ENCODE measurements at regions not wholly inside any gene's neighbourhood (a gene's known extent, or its start where the extent isn't known, plus 50 kb on each side); places are given as distances from the start of the nearest gene placed in this dataset.

GRCh38 chr2:59974051-59974766 is 579.2 kb downstream of the BCL11A start:
- H3K9me2 ChIP-seq (ENCODE audit: insufficient read depth, low read length) = no peaks in the 10 kb centered on the region
- no peak overlapping the region for H2AFZ ChIP-seq (ENCODE audit: low read depth, low read length)
- H3K9me3 ChIP-seq (ENCODE audit: low read length) = no peaks in the 10 kb centered on the region
- H3K36me3 ChIP-seq (ENCODE audit: insufficient read depth, low read length) = no peaks in the 10 kb centered on the region
- H3F3A ChIP-seq (ENCODE audit: insufficient read depth, low read length, poor library complexity, severe bottlenecking) = no peaks in the 10 kb centered on the region
- no peaks in the 10 kb centered on the region for H3K27me3 ChIP-seq (ENCODE audit: insufficient read depth, low read depth, low read length)
- H3K27ac ChIP-seq (ENCODE audit: low read length) = no peak overlapping the region
- no peak overlapping the region for H3K4me2 ChIP-seq (ENCODE audit: low read length)
- TF ChIP-seq REST (IDR thresholded peaks at IDR 0.05; ENCODE audit: borderline replicate concordance) = no peak
- no peak for TF ChIP-seq EZH2 (IDR thresholded peaks at IDR 0.05; ENCODE audit: borderline replicate concordance, insufficient read depth, low read length, poor library complexity, severe bottlenecking)
- H4K20me1 ChIP-seq (ENCODE audit: insufficient read depth) = no peaks in the 10 kb centered on the region
- H3K4me3 ChIP-seq (ENCODE audit: low read length) = no peak overlapping the region
- H3K79me2 ChIP-seq (replicated peaks; ENCODE audit: insufficient read depth, low read length) = no peaks in the 10 kb centered on the region
- H3K9ac ChIP-seq (ENCODE audit: low read length) = no peak overlapping the region

- no peak overlapping the region for H3K4me2 ChIP-seq (ENCODE audit: low read length)
- H3K79me2 ChIP-seq (replicated peaks; ENCODE audit: insufficient read depth, low read length) = no peaks in the 10 kb centered on the region
- no peaks in the 10 kb centered on the region for H3K9me3 ChIP-seq (ENCODE audit: low read length)
- H3K4me3 ChIP-seq (ENCODE audit: low read length) = no peak overlapping the region
- H3F3A ChIP-seq (ENCODE audit: insufficient read depth, low read length, poor library complexity, severe bottlenecking) = no peaks in the 10 kb centered on the region
- no peaks in the 10 kb centered on the region for H3K9me2 ChIP-seq (ENCODE audit: insufficient read depth, low read length)
- TF ChIP-seq MXI1 (conservative IDR thresholded peaks at IDR 0.05; ENCODE audit: poor library complexity, severe bottlenecking) (no peak), SMC3 (conservative IDR thresholded peaks at IDR 0.05; ENCODE audit: poor library complexity) (no peak), EP300 (conservative IDR thresholded peaks at IDR 0.05; ENCODE audit: poor library complexity, severe bottlenecking) (no peak), CTCF (IDR thresholded peaks at IDR 0.05; ENCODE audit: poor library complexity, severe bottlenecking) (no peak), EZH2 (IDR thresholded peaks at IDR 0.05; ENCODE audit: borderline replicate concordance, insufficient read depth, low read length, poor library complexity, severe bottlenecking) (no peak), POLR2AphosphoS5 (IDR thresholded peaks at IDR 0.05) (no peak), TAF1 (IDR thresholded peaks at IDR 0.05; ENCODE audit: low read depth) (no peak), RAD21 (conservative IDR thresholded peaks at IDR 0.05) (no peak), REST (IDR thresholded peaks at IDR 0.05; ENCODE audit: borderline replicate concordance) (no peak)
- H2AFZ ChIP-seq (ENCODE audit: low read depth, low read length) = no peak overlapping the region
- no peaks in the 10 kb centered on the region for H3K36me3 ChIP-seq (ENCODE audit: insufficient read depth, low read length)
- no peak overlapping the region for H3K9ac ChIP-seq (ENCODE audit: low read length)
- no peaks in the 10 kb centered on the region for H3K27me3 ChIP-seq (ENCODE audit: insufficient read depth, low read depth, low read length)
- no peak overlapping the region for H3K27ac ChIP-seq (ENCODE audit: low read length)
- H4K20me1 ChIP-seq (ENCODE audit: insufficient read depth) = no peaks in the 10 kb centered on the region
Measured at GRCh38 chr2:59969161-59969560, 584.3 kb downstream of the BCL11A start.
